Thyroid gland (tissue), 2 donors: ENCODE measurements at regions not wholly inside any gene's neighbourhood (a gene's known extent, or its start where the extent isn't known, plus 50 kb on each side); places are given as distances from the start of the nearest gene placed in this dataset. TPM values are rescaled to one million over a fixed set of nuclear protein-coding genes. Genes with fewer than 3 reads are reported as not detected.

Experiments used
- microRNA-seq: library from miRNA; unstranded; fragments of <30 nt; microRNA quantifications from one replicate; pipeline ENCODE4, GENCODE V29; 2016
- small RNA-seq: library from RNA; depleted of rRNA; stranded (forward); fragments of <200 nt; gene quantifications from one replicate; pipeline ENCODE3, GENCODE V24; 2016

Small RNAs in the stretch of these regions (microRNA-seq; reads per million reads assigned to microRNA genes)
- gene MIR4277 = not detected

Small RNAs in the stretch of these regions (small RNA-seq; reads per million reads assigned to genes)
- gene AC091849.1 = not detected
- not detected for gene MIR4277
